Omental fat pad (tissue), 3 donors: ENCODE measurements at regions not wholly inside any gene's neighbourhood (a gene's known extent, or its start where the extent isn't known, plus 50 kb on each side); places are given as distances from the start of the nearest gene placed in this dataset.
"Not testable (repeated sequence)": the region's sequence is repeated elsewhere in the genome, so short reads cannot be mapped to it uniquely, and the experiment has no call there.

Experiments
- ATAC-seq: fragments of 150-250 bp; one replicate; pipeline ENCODE4 v1.9.1; 2016; ENCODE audit warnings: mild to moderate bottlenecking, moderate library complexity; ENCODE audit not compliant: low FRiP score
- DNase-seq: peaks from one replicate; pipeline ENCODE4 v3.0.0-alpha.2; 2019; ENCODE audit warnings: low spot score
- CTCF ChIP-seq, 3 donors: fragments of 450-650 bp; IDR thresholded peaks; one replicate each; pipeline ENCODE4 v1.5.1; 2016 to 2017; ENCODE audit warnings: antibody characterized with exemption in 3 of 3, mild to moderate bottlenecking in 3 of 3, moderate library complexity in 2 of 3

GRCh38 chr18:2237706-2238105, 333.6 kb downstream of the METTL4 start:
- no peak for ATAC-seq
- no peak for TF ChIP-seq CTCF (IDR thresholded peaks at IDR 0.05)
- no peak for DNase-seq

GRCh38 chr18:2240311-2240705, 331.0 kb downstream of the METTL4 start:
- TF ChIP-seq CTCF (IDR thresholded peaks at IDR 0.05), result no peak
- no peak for DNase-seq
- no peak for ATAC-seq

GRCh38 chr18:2244641-2245040, 326.7 kb downstream of the METTL4 start:
- TF ChIP-seq CTCF (IDR thresholded peaks at IDR 0.05), result no peak
- ATAC-seq (no peak), DNase-seq (no peak)

GRCh38 chr18:2247101-2247500, 324.2 kb downstream of the METTL4 start:
- not testable (repeated sequence) for ATAC-seq, DNase-seq

GRCh38 chr18:2254977-2255376, 316.3 kb downstream of the METTL4 start:
- no peak for TF ChIP-seq CTCF (IDR thresholded peaks at IDR 0.05)
- DNase-seq (no peak), ATAC-seq (no peak)

GRCh38 chr18:2256577-2256976, 314.7 kb downstream of the METTL4 start:
- DNase-seq, result no peak
- ATAC-seq, result no peak
- no peak for TF ChIP-seq CTCF (IDR thresholded peaks at IDR 0.05)

- ATAC-seq (no peak), DNase-seq (no peak)
- TF ChIP-seq CTCF (IDR thresholded peaks at IDR 0.05), result no peak
Measured at GRCh38 chr18:2258954-2259353, 312.4 kb downstream of the METTL4 start.

GRCh38 chr18:2263303-2263890, 307.9 kb downstream of the METTL4 start:
- ATAC-seq, result no peak
- DNase-seq, result no peak
- TF ChIP-seq CTCF (IDR thresholded peaks at IDR 0.05), result no peak
